Esophagus muscularis mucosa (tissue), 3 donors: ENCODE measurements at regions not wholly inside any gene's neighbourhood (a gene's known extent, or its start where the extent isn't known, plus 50 kb on each side); places are given as distances from the start of the nearest gene placed in this dataset.

ENCODE experiments used
- POLR2A ChIP-seq: fragments of 450-650 bp; IDR thresholded peaks from one replicate; pipeline ENCODE4 v1.6.1; 2017; ENCODE audit warnings: antibody characterized with exemption, moderate library complexity, mild to moderate bottlenecking, low read depth
- TF ChIP-seq, protein P1 (sequence below), 3 experiments: fragments of 200-600 bp in 2 of 3; fragments of 450-650 bp in 1 of 3; sonication (generic) in 2 of 3; IDR thresholded peaks; one replicate each; pipeline ENCODE4 v1.5.1; 2017 to 2019; ENCODE audit warnings: antibody characterized with exemption in 3 of 3, mild to moderate bottlenecking in 2 of 3, moderate library complexity in 1 of 3

DNA sequence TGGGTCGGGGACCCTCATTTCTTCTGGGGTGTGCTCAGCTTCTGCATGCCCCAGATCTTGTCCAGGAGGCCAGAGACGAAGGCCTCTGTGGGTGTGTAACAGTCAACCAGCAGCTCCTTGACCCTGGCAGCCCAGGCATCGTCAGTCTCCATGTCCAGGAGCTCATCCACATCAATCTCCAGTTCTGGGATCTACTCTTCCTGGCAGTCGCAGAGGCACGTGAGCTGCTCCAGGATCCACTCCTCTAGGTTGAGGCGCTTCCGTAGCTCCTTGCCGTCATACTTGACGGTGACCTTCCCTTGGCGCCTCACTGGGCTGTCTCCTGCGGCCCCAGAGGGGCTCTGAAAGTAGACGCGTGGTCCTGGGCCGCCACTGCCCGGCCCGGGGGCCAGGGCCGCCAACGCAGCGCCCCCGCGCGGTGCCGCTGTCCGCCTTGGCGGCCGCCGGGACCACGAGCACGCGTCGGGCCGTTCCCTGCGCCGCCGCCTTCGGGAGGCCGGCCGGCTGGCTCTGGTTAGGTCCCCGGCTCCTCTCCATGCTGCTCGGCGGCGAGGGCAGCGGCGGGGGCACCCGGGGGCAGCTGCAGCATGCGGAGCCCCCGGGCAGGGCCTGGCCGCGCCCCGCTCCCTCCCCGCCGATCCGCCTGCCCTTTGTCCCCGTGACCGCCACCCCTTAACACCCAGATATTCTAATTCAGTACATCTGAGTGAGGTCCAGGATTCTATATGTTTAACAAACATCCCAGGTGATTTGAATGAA is 170.5 kb downstream of the SEPTIN7 start:
- TF ChIP-seq, protein P1, sequence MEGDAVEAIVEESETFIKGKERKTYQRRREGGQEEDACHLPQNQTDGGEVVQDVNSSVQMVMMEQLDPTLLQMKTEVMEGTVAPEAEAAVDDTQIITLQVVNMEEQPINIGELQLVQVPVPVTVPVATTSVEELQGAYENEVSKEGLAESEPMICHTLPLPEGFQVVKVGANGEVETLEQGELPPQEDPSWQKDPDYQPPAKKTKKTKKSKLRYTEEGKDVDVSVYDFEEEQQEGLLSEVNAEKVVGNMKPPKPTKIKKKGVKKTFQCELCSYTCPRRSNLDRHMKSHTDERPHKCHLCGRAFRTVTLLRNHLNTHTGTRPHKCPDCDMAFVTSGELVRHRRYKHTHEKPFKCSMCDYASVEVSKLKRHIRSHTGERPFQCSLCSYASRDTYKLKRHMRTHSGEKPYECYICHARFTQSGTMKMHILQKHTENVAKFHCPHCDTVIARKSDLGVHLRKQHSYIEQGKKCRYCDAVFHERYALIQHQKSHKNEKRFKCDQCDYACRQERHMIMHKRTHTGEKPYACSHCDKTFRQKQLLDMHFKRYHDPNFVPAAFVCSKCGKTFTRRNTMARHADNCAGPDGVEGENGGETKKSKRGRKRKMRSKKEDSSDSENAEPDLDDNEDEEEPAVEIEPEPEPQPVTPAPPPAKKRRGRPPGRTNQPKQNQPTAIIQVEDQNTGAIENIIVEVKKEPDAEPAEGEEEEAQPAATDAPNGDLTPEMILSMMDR (IDR thresholded peaks at IDR 0.05): peak; percentile 15 to 46 (median 29)
- no peak for TF ChIP-seq POLR2A
